Tibial artery (tissue), 4 donors: ENCODE measurements at regions not wholly inside any gene's neighbourhood (a gene's known extent, or its start where the extent isn't known, plus 50 kb on each side); places are given as distances from the start of the nearest gene placed in this dataset.

Experiments
- DNase-seq, 2 donors: peaks; one replicate each; pipeline ENCODE4 v3.0.0-alpha.2; 2019
- H3K27ac ChIP-seq, 2 donors: fragments of 200-600 bp; sonication (generic) in 1 of 2; 1 replicate in 1 of 2; 2 replicates in 1 of 2; pipeline ENCODE4 v1.5.1; 2018 to 2019; ENCODE audit warnings: mild to moderate bottlenecking in 1 of 2
- H3K27me3 ChIP-seq, 2 donors: fragments of 200-600 bp; sonication (generic) in 1 of 2; one replicate each; pipeline versions ENCODE4 v1.5.1 to v1.6.0; 2016 to 2019
- H3K36me3 ChIP-seq, 3 donors: fragments of 200-600 bp; sonication (generic) in 2 of 3; one replicate each; pipeline ENCODE4 v1.5.1; 2016 to 2019; ENCODE audit warnings: mild to moderate bottlenecking in 2 of 3
- H3K4me1 ChIP-seq, 4 donors: fragments of 200-600 bp; sonication (generic) in 2 of 4; 1 replicate in 3 of 4; 2 replicates in 1 of 4; pipeline ENCODE4 v1.5.1; 2016 to 2019
- H3K4me3 ChIP-seq, 2 donors: fragments of 200-600 bp; sonication (generic) in 1 of 2; 1 replicate in 1 of 2; 2 replicates in 1 of 2; pipeline ENCODE4 v1.5.1; 2018 to 2019; ENCODE audit warnings: mild to moderate bottlenecking in 2 of 2
- H3K9me3 ChIP-seq, 3 donors: fragments of 200-600 bp; sonication (generic) in 1 of 3; one replicate each; pipeline ENCODE4 v1.5.1; 2016 to 2019
- CTCF ChIP-seq, 2 experiments: fragments of 200-600 bp in 1 of 2; fragments of 450-650 bp in 1 of 2; IDR thresholded peaks; one replicate each; pipeline ENCODE4 v1.5.1; 2017 to 2019; ENCODE audit warnings: antibody characterized with exemption in 2 of 2, mild to moderate bottlenecking in 1 of 2, moderate library complexity in 1 of 2
- intact Hi-C: fragments of 100-400 bp; cut with DNase I; formaldehyde crosslinking; loops from one replicate; pipeline ENCODE4 v1.15.0; 2023; ENCODE audit warnings: low total_unique reads

GRCh38 chr6:166001359-166001758 is 166.3 kb downstream of the TBXT start:
- H3K27me3 ChIP-seq, result peaks cover 0 to 3% of the 10 kb centered on the region in 2 donors
- H3K27ac ChIP-seq, result no peak overlapping the region
- H3K9me3 ChIP-seq, result no peaks in the 10 kb centered on the region
- peaks cover 0 to 12% (median 6%) of the 10 kb centered on the region in 4 donors for H3K4me1 ChIP-seq
- no peak overlapping the region for H3K4me3 ChIP-seq
- TF ChIP-seq CTCF (IDR thresholded peaks at IDR 0.05), result no peak
- intact Hi-C loops, result no loop called here
- no peak for DNase-seq
- H3K36me3 ChIP-seq, result no peaks in the 10 kb centered on the region

GRCh38 chr6:165999279-165999678 is 168.4 kb downstream of the TBXT start:
- H3K4me1 ChIP-seq, result no peaks in the 10 kb centered on the region
- DNase-seq, result no peak
- no peaks in the 10 kb centered on the region for H3K9me3 ChIP-seq
- H3K27me3 ChIP-seq, result peaks cover 0 to 3% of the 10 kb centered on the region in 2 donors
- no peak for TF ChIP-seq CTCF (IDR thresholded peaks at IDR 0.05)
- H3K27ac ChIP-seq, result no peak overlapping the region
- H3K4me3 ChIP-seq, result no peak overlapping the region
- H3K36me3 ChIP-seq, result no peaks in the 10 kb centered on the region
- intact Hi-C loops, result no loop called here

- Histone ChIP-seq H3K9me3 (no peaks in the 10 kb centered on the region), H3K27me3 (peaks cover 0 to 3% of the 10 kb centered on the region in 2 donors), H3K36me3 (no peaks in the 10 kb centered on the region), H3K4me3 (no peak overlapping the region), H3K4me1 (no peaks in the 10 kb centered on the region), H3K27ac (no peak overlapping the region)
- intact Hi-C loops, result no loop called here
- no peak for DNase-seq
- no peak for TF ChIP-seq CTCF (IDR thresholded peaks at IDR 0.05)
These were observed 169.6 kb downstream of the TBXT start for GRCh38 chr6:165998072-165998471.

GRCh38 chr6:165991341-165991740 is 176.3 kb downstream of the TBXT start:
- Histone ChIP-seq H3K4me1 (peaks cover 0 to 31% (median 26%) of the 10 kb centered on the region in 4 donors), H3K27ac (no peak overlapping the region), H3K4me3 (no peak overlapping the region), H3K27me3 (peaks cover 0 to 32% of the 10 kb centered on the region in 2 donors), H3K9me3 (no peaks in the 10 kb centered on the region), H3K36me3 (no peaks in the 10 kb centered on the region)
- no peak for TF ChIP-seq CTCF (IDR thresholded peaks at IDR 0.05)
- DNase-seq, result no peak
- intact Hi-C loops, result no loop called here

- H3K9me3 ChIP-seq, result no peaks in the 10 kb centered on the region
- H3K27me3 ChIP-seq, result peaks cover 0 to 43% of the 10 kb centered on the region in 2 donors
- peaks cover 0 to 32% (median 27%) of the 10 kb centered on the region in 4 donors for H3K4me1 ChIP-seq
- H3K27ac ChIP-seq, result no peak overlapping the region
- H3K36me3 ChIP-seq, result no peaks in the 10 kb centered on the region
- no peak overlapping the region for H3K4me3 ChIP-seq
- no peak for DNase-seq
- no peak for TF ChIP-seq CTCF (IDR thresholded peaks at IDR 0.05)
- intact Hi-C loops, result no loop called here
These were observed 177.4 kb downstream of the TBXT start for GRCh38 chr6:165990216-165990615.
